CD4-positive, CD25-positive, alpha-beta regulatory T cell (primary cell): ENCODE measurements at regions not wholly inside any gene's neighbourhood (a gene's known extent, or its start where the extent isn't known, plus 50 kb on each side); places are given as distances from the start of the nearest gene placed in this dataset.

Source experiments
- ATAC-seq, 2 donors: fragments of 150-1000 bp; cut with Tn5 transposase; one replicate each; pipeline ENCODE4 v1.10.0; 2021; ENCODE audit warnings: low read depth in 2 of 2, moderate number of reproducible peaks in 2 of 2, moderate library complexity in 1 of 2
- DNase-seq, 3 donors: peaks; one replicate each; pipeline versions ENCODE4 v3.0.0 to v3.0.0-alpha.2; 2012 to 2022; ENCODE audit warnings: mixed read lengths in 1 of 3
- H3K27ac ChIP-seq: one replicate; pipeline ENCODE4 v1.7.0; 2013; ENCODE audit warnings: mild to moderate bottlenecking, low read length; ENCODE audit not compliant: insufficient read depth, poor library complexity, severe bottlenecking
- H3K27me3 ChIP-seq: one replicate; pipeline ENCODE4 v1.7.0; 2013; ENCODE audit warnings: low read length; ENCODE audit not compliant: control insufficient read depth, insufficient read depth
- H3K36me3 ChIP-seq: one replicate; pipeline ENCODE4 v1.7.0; 2013; ENCODE audit warnings: mild to moderate bottlenecking, low read length, moderate library complexity; ENCODE audit not compliant: control insufficient read depth, insufficient read depth
- H3K4me1 ChIP-seq: 2 replicates; pipeline ENCODE4 v1.7.0; 2013; ENCODE audit warnings: mild to moderate bottlenecking, low read length; ENCODE audit not compliant: insufficient read depth, control insufficient read depth, poor library complexity, severe bottlenecking
- H3K4me3 ChIP-seq: one replicate; pipeline ENCODE4 v1.7.0; 2013; ENCODE audit warnings: low read depth, mild to moderate bottlenecking, low read length, moderate library complexity
- H3K9me3 ChIP-seq, 2 experiments: 1 replicate in 1 of 2; 2 replicates in 1 of 2; pipeline ENCODE4 v1.7.0; 2013; ENCODE audit warnings: low read length in 2 of 2, mild to moderate bottlenecking in 1 of 2, moderate library complexity in 1 of 2; ENCODE audit not compliant: control insufficient read depth in 2 of 2
- H3K27ac Mint-ChIP-seq, 3 donors: one replicate each; pipeline ENCODE4 v1.8.0; 2020 to 2022; ENCODE audit warnings: mild to moderate bottlenecking in 3 of 3, mixed read lengths in 3 of 3, moderate library complexity in 2 of 3
- H3K27me3 Mint-ChIP-seq: one replicate; pipeline ENCODE4 v1.8.0; 2022; ENCODE audit warnings: mild to moderate bottlenecking, mixed read lengths
- H3K36me3 Mint-ChIP-seq: one replicate; pipeline ENCODE4 v1.8.0; 2020; ENCODE audit warnings: mixed read lengths
- H3K4me1 Mint-ChIP-seq, 4 donors: one replicate each; pipeline ENCODE4 v1.8.0; 2020 to 2022; ENCODE audit warnings: mixed read lengths in 4 of 4, mild to moderate bottlenecking in 1 of 4
- H3K4me3 Mint-ChIP-seq, 4 donors: one replicate each; pipeline ENCODE4 v1.8.0; 2020 to 2022; ENCODE audit warnings: mild to moderate bottlenecking in 4 of 4, mixed read lengths in 4 of 4, moderate library complexity in 3 of 4
- H3K9me3 Mint-ChIP-seq, 7 donors: one replicate each; pipeline ENCODE4 v1.8.0; 2020 to 2022; ENCODE audit warnings: mixed read lengths in 7 of 7, mild to moderate bottlenecking in 3 of 7, moderate library complexity in 2 of 7

GRCh38 chr2:64704161-64704560 is 50.4 kb upstream of the SERTAD2 start:
- ATAC-seq (no peak), DNase-seq (no peak)
- Histone ChIP-seq H3K36me3 (no peaks in the 10 kb centered on the region), H3K4me3 (no peak overlapping the region), H3K27ac (no peak overlapping the region), H3K4me1 (peaks cover 13% of the 10 kb centered on the region), H3K27me3 (no peaks in the 10 kb centered on the region), H3K9me3 (no peaks in the 10 kb centered on the region)
- H3K27ac Mint-ChIP-seq, result peak overlapping the region in 1 of 3 donors; percentile 26
- no peak overlapping the region for H3K4me3 Mint-ChIP-seq
- peaks cover 0 to 5% (median 0%) of the 10 kb centered on the region in 7 donors for H3K9me3 Mint-ChIP-seq
- peaks cover 13 to 19% (median 14%) of the 10 kb centered on the region in 4 donors for H3K4me1 Mint-ChIP-seq
- no peaks in the 10 kb centered on the region for H3K36me3 Mint-ChIP-seq
- H3K27me3 Mint-ChIP-seq, result no peaks in the 10 kb centered on the region

- Histone ChIP-seq H3K27ac (no peak overlapping the region), H3K27me3 (no peaks in the 10 kb centered on the region), H3K9me3 (no peaks in the 10 kb centered on the region), H3K4me3 (no peak overlapping the region), H3K4me1 (peaks cover 4% of the 10 kb centered on the region), H3K36me3 (no peaks in the 10 kb centered on the region)
- Mint-ChIP-seq H3K4me3 (no peak overlapping the region), H3K9me3 (peaks cover 0 to 5% (median 0%) of the 10 kb centered on the region in 7 donors), H3K36me3 (no peaks in the 10 kb centered on the region), H3K27ac (peak overlapping the region in 1 of 3 donors; percentile 26), H3K27me3 (no peaks in the 10 kb centered on the region), H3K4me1 (peaks cover 6 to 12% (median 10%) of the 10 kb centered on the region in 4 donors)
- ATAC-seq (no peak), DNase-seq (no peak)
Measured at GRCh38 chr2:64704996-64705395, 51.3 kb upstream of the SERTAD2 start.

- H3K4me3 ChIP-seq, result no peak overlapping the region
- Mint-ChIP-seq H3K36me3 (no peaks in the 10 kb centered on the region), H3K27me3 (no peaks in the 10 kb centered on the region), H3K9me3 (peaks cover 0 to 5% (median 0%) of the 10 kb centered on the region in 7 donors), H3K4me3 (no peak overlapping the region), H3K4me1 (peaks cover 10 to 14% (median 13%) of the 10 kb centered on the region in 4 donors), H3K27ac (no peak overlapping the region)
- ATAC-seq (no peak), DNase-seq (no peak)
- H3K9me3 ChIP-seq, result no peaks in the 10 kb centered on the region
- H3K27me3 ChIP-seq, result no peaks in the 10 kb centered on the region
- peaks cover 7% of the 10 kb centered on the region for H3K4me1 ChIP-seq
- H3K36me3 ChIP-seq, result no peaks in the 10 kb centered on the region
- H3K27ac ChIP-seq, result no peak overlapping the region
Measured at GRCh38 chr2:64707276-64707675, 53.6 kb upstream of the SERTAD2 start.

- H3K4me3 Mint-ChIP-seq, result no peak overlapping the region
- no peak overlapping the region for H3K27ac Mint-ChIP-seq
- DNase-seq (no peak), ATAC-seq (no peak)
- H3K4me1 ChIP-seq, result peaks cover 7% of the 10 kb centered on the region
- H3K36me3 Mint-ChIP-seq, result no peaks in the 10 kb centered on the region
- H3K4me1 Mint-ChIP-seq, result peaks cover 8 to 15% (median 13%) of the 10 kb centered on the region in 4 donors
- peaks cover 0 to 5% (median 0%) of the 10 kb centered on the region in 7 donors for H3K9me3 Mint-ChIP-seq
- no peaks in the 10 kb centered on the region for H3K27me3 Mint-ChIP-seq
- H3K27ac ChIP-seq, result no peak overlapping the region
- no peaks in the 10 kb centered on the region for H3K27me3 ChIP-seq
- H3K36me3 ChIP-seq, result no peaks in the 10 kb centered on the region
- no peak overlapping the region for H3K4me3 ChIP-seq
- no peaks in the 10 kb centered on the region for H3K9me3 ChIP-seq
Measured at GRCh38 chr2:64708829-64709228, 55.1 kb upstream of the SERTAD2 start.

GRCh38 chr2:64711252-64711800 is 57.6 kb upstream of the SERTAD2 start:
- Mint-ChIP-seq H3K4me3 (peak overlapping the region in 1 of 4 donors; percentile 32), H3K36me3 (no peaks in the 10 kb centered on the region)

DNA sequence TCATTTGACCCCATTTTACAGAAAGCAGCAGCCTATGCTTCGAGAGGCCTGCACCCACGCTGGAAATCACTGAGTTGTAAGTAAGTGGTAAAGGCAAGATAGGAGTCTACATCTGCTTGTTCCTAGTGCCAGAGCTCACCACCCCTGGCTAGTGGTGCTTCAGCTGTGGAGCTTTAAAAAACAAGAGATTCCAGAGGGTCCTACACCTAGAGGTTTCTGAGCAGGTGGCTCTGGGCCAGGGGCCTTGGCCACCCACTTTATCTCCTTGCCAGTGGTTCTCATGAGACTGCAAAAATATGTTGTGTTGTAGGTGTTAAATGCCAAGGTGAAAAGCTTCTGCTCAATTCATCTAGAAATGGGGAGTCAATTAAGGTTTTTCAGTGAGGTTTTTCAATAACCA is 60.0 kb upstream of the SERTAD2 start:
- Mint-ChIP-seq H3K27me3 (no peaks in the 10 kb centered on the region), H3K36me3 (no peaks in the 10 kb centered on the region), H3K9me3 (no peaks in the 10 kb centered on the region), H3K27ac (peak overlapping the region in 1 of 3 donors; percentile 60), H3K4me1 (peaks cover 7 to 18% (median 13%) of the 10 kb centered on the region in 4 donors), H3K4me3 (no peak overlapping the region)
- H3K27ac ChIP-seq, result no peak overlapping the region
- H3K9me3 ChIP-seq, result no peaks in the 10 kb centered on the region
- no peak overlapping the region for H3K4me3 ChIP-seq
- H3K36me3 ChIP-seq, result no peaks in the 10 kb centered on the region
- ATAC-seq (no peak), DNase-seq (no peak)
- peaks cover 7% of the 10 kb centered on the region for H3K4me1 ChIP-seq
- H3K27me3 ChIP-seq, result no peaks in the 10 kb centered on the region

More at GRCh38 chr2:64711252-64711800, 57.6 kb upstream of the SERTAD2 start:
- Histone ChIP-seq H3K4me3 (no peak overlapping the region), H3K36me3 (no peaks in the 10 kb centered on the region), H3K9me3 (no peaks in the 10 kb centered on the region), H3K27me3 (no peaks in the 10 kb centered on the region), H3K27ac (no peak overlapping the region), H3K4me1 (peaks cover 7% of the 10 kb centered on the region)
- no peak for ATAC-seq
- DNase-seq, result no peak
- H3K4me1 Mint-ChIP-seq, result peaks cover 5 to 15% (median 10%) of the 10 kb centered on the region in 4 donors
- H3K9me3 Mint-ChIP-seq, result peaks cover 0 to 5% (median 0%) of the 10 kb centered on the region in 7 donors
- H3K27me3 Mint-ChIP-seq, result no peaks in the 10 kb centered on the region
- H3K27ac Mint-ChIP-seq, result peak overlapping the region in 1 of 3 donors; percentile 37

DNA sequence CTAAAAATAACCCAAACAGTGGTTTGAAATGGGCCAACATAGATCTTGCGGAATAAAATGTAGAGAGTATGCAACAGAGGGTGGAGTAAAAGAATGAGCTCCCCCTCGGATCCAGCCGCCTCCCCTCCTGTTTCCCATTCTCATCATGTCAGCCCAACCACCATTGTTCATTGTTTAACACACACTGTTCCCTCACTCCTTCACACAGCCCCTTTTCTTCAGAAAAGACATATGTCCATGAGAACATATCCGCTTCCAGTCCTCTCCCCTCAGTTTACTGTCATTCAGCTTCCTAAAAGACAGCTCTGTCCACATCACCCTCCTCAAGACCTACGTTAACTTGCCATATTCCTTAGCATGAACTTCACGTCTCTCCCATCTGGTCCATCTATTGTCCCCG is 62.9 kb upstream of the SERTAD2 start:
- Histone ChIP-seq H3K36me3 (no peaks in the 10 kb centered on the region), H3K4me1 (no peaks in the 10 kb centered on the region), H3K27me3 (no peaks in the 10 kb centered on the region), H3K9me3 (no peaks in the 10 kb centered on the region), H3K4me3 (no peak overlapping the region), H3K27ac (no peak overlapping the region)
- H3K36me3 Mint-ChIP-seq, result no peaks in the 10 kb centered on the region
- H3K27ac Mint-ChIP-seq, result no peak overlapping the region
- DNase-seq (no peak), ATAC-seq (no peak)
- peaks cover 0 to 12% (median 8%) of the 10 kb centered on the region in 4 donors for H3K4me1 Mint-ChIP-seq
- no peaks in the 10 kb centered on the region for H3K27me3 Mint-ChIP-seq
- H3K4me3 Mint-ChIP-seq, result no peak overlapping the region
- H3K9me3 Mint-ChIP-seq, result no peaks in the 10 kb centered on the region

DNA sequence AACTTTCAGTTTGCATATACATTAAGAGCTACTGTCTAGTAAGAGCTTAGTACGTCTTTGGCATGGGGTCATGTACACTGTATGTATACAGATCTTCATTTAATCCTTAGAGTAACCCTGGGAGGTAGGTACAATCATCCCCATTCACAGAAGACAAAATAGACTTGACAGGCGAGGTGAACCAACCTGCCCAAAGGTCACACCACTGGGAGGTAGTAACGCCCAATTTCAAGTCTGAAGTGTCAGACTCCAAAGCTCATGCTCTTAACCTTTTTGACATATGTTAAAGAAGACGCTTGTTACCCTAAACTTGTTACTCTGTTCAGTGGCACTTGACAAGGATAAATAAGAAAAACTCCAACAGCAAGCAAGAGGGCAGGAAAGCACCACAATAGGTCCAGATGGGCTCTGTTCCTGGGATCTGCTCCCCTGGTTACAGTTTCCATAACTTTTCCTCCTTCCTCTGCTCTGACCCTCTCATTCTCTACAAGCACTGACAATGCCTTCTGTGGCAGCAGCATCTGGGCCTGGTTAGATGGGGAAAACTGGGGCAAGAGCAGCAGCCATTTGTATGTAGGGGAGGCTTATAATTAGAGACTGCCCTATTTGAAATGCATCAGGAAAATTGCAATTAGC is 64.7 kb upstream of the SERTAD2 start:
- Histone ChIP-seq H3K27ac (no peak overlapping the region), H3K27me3 (no peaks in the 10 kb centered on the region), H3K4me3 (no peak overlapping the region), H3K9me3 (no peaks in the 10 kb centered on the region), H3K4me1 (no peaks in the 10 kb centered on the region), H3K36me3 (no peaks in the 10 kb centered on the region)
- H3K36me3 Mint-ChIP-seq, result no peaks in the 10 kb centered on the region
- ATAC-seq (no peak), DNase-seq (no peak)
- H3K27me3 Mint-ChIP-seq, result no peaks in the 10 kb centered on the region
- no peaks in the 10 kb centered on the region for H3K9me3 Mint-ChIP-seq
- no peak overlapping the region for H3K4me3 Mint-ChIP-seq
- peak overlapping the region in 2 of 3 donors; percentile 4 to 78 for H3K27ac Mint-ChIP-seq
- peaks cover 0 to 12% (median 5%) of the 10 kb centered on the region in 4 donors for H3K4me1 Mint-ChIP-seq
